GM12892 (cell line): ENCODE measurements at regions not wholly inside any gene's neighbourhood (a gene's known extent, or its start where the extent isn't known, plus 50 kb on each side); places are given as distances from the start of the nearest gene placed in this dataset.

Source experiments
- POLR2A ChIP-seq: IDR thresholded peaks from 2 replicates; pipeline ENCODE4 v1.6.1; 2011; ENCODE audit warnings: low read depth, low read length, control low read depth
- POLR2AphosphoS5 ChIP-seq: IDR thresholded peaks from 2 replicates; pipeline ENCODE4 v1.6.1; 2011; ENCODE audit warnings: low read depth, low read length, control low read depth
- TAF1 ChIP-seq: IDR thresholded peaks from 2 replicates; pipeline ENCODE4 v1.6.1; 2011; ENCODE audit warnings: low read depth, mild to moderate bottlenecking, control low read depth, low read length, borderline replicate concordance

GRCh38 chr2:501130-501529 lies 176.1 kb downstream of the TMEM18 start:
- TF ChIP-seq TAF1 (no peak), POLR2AphosphoS5 (no peak), POLR2A (no peak)
